HFF-Myc (cell line): ENCODE measurements at regions not wholly inside any gene's neighbourhood (a gene's known extent, or its start where the extent isn't known, plus 50 kb on each side); places are given as distances from the start of the nearest gene placed in this dataset.
A peak's percentile ranks its signal among the peaks of the same experiment; 100 is the strongest.

Source experiments
- DNase-seq: peaks from one replicate; pipeline ENCODE4 v3.0.0-alpha.2; 2011; ENCODE audit warnings: low read depth; ENCODE audit errors: extremely low read depth
- H3K4me3 ChIP-seq: replicated peaks from 2 replicates; pipeline ENCODE4 v1.5.1; 2011; ENCODE audit warnings: low read depth, mild to moderate bottlenecking, control low read depth, low read length
- CTCF ChIP-seq: IDR thresholded peaks from 2 replicates; pipeline ENCODE4 v1.5.1; 2012; ENCODE audit warnings: mild to moderate bottlenecking, low read depth, low read length, control low read depth; ENCODE audit errors: missing control alignments

GRCh38 chr15:62760538-62760937 is 282.0 kb upstream of the TPM1 start:
- H3K4me3 ChIP-seq, result no peak overlapping the region
- TF ChIP-seq CTCF, result no peak
- DNase-seq, result no peak

- DNase-seq, result no peak
- H3K4me3 ChIP-seq, result no peak overlapping the region
- no peak for TF ChIP-seq CTCF
These were observed 276.6 kb upstream of the TPM1 start for GRCh38 chr15:62765916-62766315.

GRCh38 chr15:62766599-62766998 is 275.9 kb upstream of the TPM1 start:
- no peak for DNase-seq
- H3K4me3 ChIP-seq, result no peak overlapping the region
- no peak for TF ChIP-seq CTCF

GRCh38 chr15:62769604-62770003 is 272.9 kb upstream of the TPM1 start:
- no peak for TF ChIP-seq CTCF
- H3K4me3 ChIP-seq, result no peak overlapping the region
- no peak for DNase-seq

- DNase-seq, result no peak
- TF ChIP-seq CTCF, result no peak
- no peak overlapping the region for H3K4me3 ChIP-seq
These were observed 272.4 kb upstream of the TPM1 start for GRCh38 chr15:62770111-62770660.

GRCh38 chr15:62770752-62771151 is 271.8 kb upstream of the TPM1 start:
- DNase-seq, result peak; percentile 56

More at GRCh38 chr15:62770752-62771151, 271.8 kb upstream of the TPM1 start:
- no peak for TF ChIP-seq CTCF
- H3K4me3 ChIP-seq, result no peak overlapping the region
